ENCODE measurements at regions not wholly inside any gene's neighbourhood (a gene's known extent, or its start where the extent isn't known, plus 50 kb on each side); places are given as distances from the start of the nearest gene placed in this dataset.

DNA sequence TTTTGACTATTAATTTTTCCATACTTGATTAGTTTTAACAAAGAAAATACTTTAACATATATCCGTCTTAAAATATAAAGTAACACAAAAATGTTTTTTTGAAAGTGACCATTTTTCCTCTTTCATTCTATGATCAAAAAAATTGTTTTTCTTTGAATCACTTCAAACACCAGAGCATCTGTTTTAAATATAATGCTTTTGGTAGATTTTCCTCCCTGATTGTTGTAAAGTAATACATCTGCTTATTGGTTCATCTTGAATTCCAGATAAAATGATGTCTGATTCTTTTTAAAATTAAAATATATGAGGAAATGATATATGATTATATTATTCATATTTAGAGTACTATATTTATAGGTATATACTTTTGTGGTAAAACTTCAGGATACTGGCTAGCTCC, 76.2 kb upstream of the LPAR1 start (continued):
- no peak for TF ChIP-seq USF1 (IDR thresholded peaks at IDR 0.05; ENCODE audit: borderline replicate concordance, extremely low read length, insufficient read depth, low read depth, low read length)

DNA sequence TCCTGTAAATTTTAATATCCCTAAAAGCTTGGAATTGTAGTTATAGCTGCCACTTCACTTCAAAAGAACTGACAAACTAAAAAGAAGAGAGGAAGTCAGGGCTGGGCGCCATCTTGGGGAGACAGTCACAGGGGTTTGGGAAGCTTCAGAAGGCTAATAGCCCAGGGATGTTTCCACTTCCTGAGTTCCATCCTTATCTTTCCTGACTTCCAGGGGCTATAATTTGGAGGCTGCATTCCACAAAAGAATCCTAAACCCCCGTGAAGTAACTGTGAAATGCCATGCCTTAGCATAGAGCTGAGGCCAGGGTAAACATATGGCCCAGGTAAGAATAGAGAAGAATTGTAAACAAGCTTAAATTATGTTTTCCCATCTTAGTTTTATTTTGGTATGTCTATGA, 75.4 kb upstream of the LPAR1 start:
- H3K36me3 ChIP-seq (ENCODE audit: control insufficient read depth in 2 of 2, insufficient read depth in 2 of 2, low read length in 1 of 2): no peaks in the 10 kb centered on the region
- TF ChIP-seq ETV6 (conservative IDR thresholded peaks at IDR 0.05 in 1 of 2, IDR thresholded peaks at IDR 0.05 in 1 of 2; ENCODE audit: borderline replicate concordance in 1 of 2, low read depth in 1 of 2) (no peak), SREBF1 (IDR thresholded peaks at IDR 0.05; ENCODE audit: low read length) (no peak), RCOR1 (conservative IDR thresholded peaks at IDR 0.05; ENCODE audit: low read depth, low read length) (no peak), BCL11A (IDR thresholded peaks at IDR 0.05; ENCODE audit: low read depth, low read length) (no peak), BACH1 (IDR thresholded peaks at IDR 0.05; ENCODE audit: borderline replicate concordance) (no peak)
- TF ChIP-seq, protein P1, sequence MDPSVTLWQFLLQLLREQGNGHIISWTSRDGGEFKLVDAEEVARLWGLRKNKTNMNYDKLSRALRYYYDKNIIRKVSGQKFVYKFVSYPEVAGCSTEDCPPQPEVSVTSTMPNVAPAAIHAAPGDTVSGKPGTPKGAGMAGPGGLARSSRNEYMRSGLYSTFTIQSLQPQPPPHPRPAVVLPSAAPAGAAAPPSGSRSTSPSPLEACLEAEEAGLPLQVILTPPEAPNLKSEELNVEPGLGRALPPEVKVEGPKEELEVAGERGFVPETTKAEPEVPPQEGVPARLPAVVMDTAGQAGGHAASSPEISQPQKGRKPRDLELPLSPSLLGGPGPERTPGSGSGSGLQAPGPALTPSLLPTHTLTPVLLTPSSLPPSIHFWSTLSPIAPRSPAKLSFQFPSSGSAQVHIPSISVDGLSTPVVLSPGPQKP (IDR thresholded peaks at IDR 0.05; ENCODE audit: low read depth, low read length): no peak
- no peaks in the 10 kb centered on the region for H3K27me3 ChIP-seq (replicated peaks in 1 of 2; ENCODE audit: control insufficient read depth in 2 of 2, insufficient read depth in 2 of 2, low read length in 1 of 2)
- H3K9ac ChIP-seq (ENCODE audit: control insufficient read depth, insufficient read depth, low read length): no peak overlapping the region
- ChIA-PET SMC1A (ENCODE audit: uncharacterized antibody, unreplicated experiment) (interaction anchor here (0.7 to 4.3 kb wide), 8 partner anchors 9 to 163 kb away, joined by 3 to 13 read pairs (median 4); no protein-coding TSS in a partner anchor), RAD21 (ENCODE audit: unreplicated experiment) (interaction anchor here (1.0 kb wide), 1 partner anchor 20 kb away, joined by 3 read pairs; no protein-coding TSS in a partner anchor), CTCF (interaction anchor here (0.6 kb wide), 1 partner anchor 27 kb away, joined by 4 read pairs; no protein-coding TSS in a partner anchor), POLR2A (interaction anchor here (1.7 kb wide), 1 partner anchor 11 kb away, joined by 4 read pairs; no protein-coding TSS in a partner anchor)
- H3K4me3 ChIP-seq: no peak overlapping the region
- DNase-seq (ENCODE audit: low read depth, low spot score): no peak
- no peak overlapping the region for H3K27ac ChIP-seq (ENCODE audit: control insufficient read depth, insufficient read depth)
- H3K9me3 ChIP-seq (replicated peaks; ENCODE audit: control insufficient read depth, insufficient read depth, low read length): no peaks in the 10 kb centered on the region
- intact Hi-C loops (cut with micrococcal nuclease; ENCODE audit: unreplicated experiment) (no loop called here), in situ Hi-C loops (cut with MboI) (no loop called here)
- H4K20me1 ChIP-seq (ENCODE audit: control insufficient read depth, insufficient read depth): no peaks in the 10 kb centered on the region
- H3K79me2 ChIP-seq (ENCODE audit: control insufficient read depth, insufficient read depth, low read length): no peaks in the 10 kb centered on the region
- no peaks in the 10 kb centered on the region for H3K4me1 ChIP-seq (ENCODE audit: control insufficient read depth, insufficient read depth, low read length)
- H2AFZ ChIP-seq (ENCODE audit: control insufficient read depth, low read depth, low read length): no peak overlapping the region
- no TSS peak for BruUV-seq (replicated peaks)
- H3K4me2 ChIP-seq (ENCODE audit: control insufficient read depth, insufficient read depth): no peak overlapping the region
- ATAC-seq: no peak
- FAIRE-seq: no peak
- WGBS (ENCODE audit: insufficient coverage, insufficient replicate concordance, low lambda C conversion rate, missing lambda C conversion rate): 0% methylated on average over 2 of the region's 2 CpGs

Data from GM12878 (cell line).